Sigmoid colon (tissue), 6 donors: ENCODE measurements at regions not wholly inside any gene's neighbourhood (a gene's known extent, or its start where the extent isn't known, plus 50 kb on each side); places are given as distances from the start of the nearest gene placed in this dataset.
A peak's percentile ranks its signal among the peaks of the same experiment; 100 is the strongest.

ENCODE experiments used
- DNase-seq: peaks from one replicate; pipeline ENCODE4 v3.0.0-alpha.2; 2019
- H3K27ac ChIP-seq, 4 donors: fragments of 200-600 bp; sonication (generic); one replicate each; pipeline ENCODE4 v1.5.1; 2016 to 2019; ENCODE audit warnings: mild to moderate bottlenecking in 1 of 4
- H3K27me3 ChIP-seq, 3 donors: fragments of 200-600 bp; sonication (generic); one replicate each; pipeline ENCODE4 v1.5.1; 2019; ENCODE audit warnings: mild to moderate bottlenecking in 1 of 3
- H3K36me3 ChIP-seq, 4 donors: fragments of 200-600 bp; sonication (generic); one replicate each; pipeline ENCODE4 v1.5.1; 2016 to 2019
- H3K4me1 ChIP-seq, 4 donors: fragments of 200-600 bp; sonication (generic); one replicate each; pipeline ENCODE4 v1.5.1; 2017 to 2019
- H3K4me3 ChIP-seq, 4 donors: fragments of 200-600 bp; sonication (generic); one replicate each; pipeline ENCODE4 v1.5.1; 2017 to 2019; ENCODE audit warnings: mild to moderate bottlenecking in 2 of 4, moderate library complexity in 1 of 4
- H3K9me3 ChIP-seq, 4 donors: fragments of 200-600 bp in 3 of 4; sonication (generic) in 3 of 4; one replicate each; pipeline versions ENCODE4 v1.5.1 to v1.6.1; 2013 to 2019
- EP300 ChIP-seq, 4 donors: sonication (generic); formaldehyde crosslinking; IDR thresholded peaks; one replicate each; pipeline ENCODE4 v1.6.1; 2017; ENCODE audit warnings: antibody characterized with exemption in 4 of 4
- POLR2A ChIP-seq, 2 donors: fragments of 450-650 bp; IDR thresholded peaks; one replicate each; pipeline ENCODE4 v1.6.1; 2016; ENCODE audit warnings: antibody characterized with exemption in 2 of 2, mild to moderate bottlenecking in 2 of 2, moderate library complexity in 2 of 2
- POLR2AphosphoS5 ChIP-seq, 4 donors: sonication (generic); formaldehyde crosslinking; IDR thresholded peaks; one replicate each; pipeline ENCODE4 v1.6.1; 2017; ENCODE audit warnings: antibody characterized with exemption in 4 of 4
- WGBS, 2 donors: extraction: QIAGEN DNeasy Blood & Tissue Kit; methylation state at CpG; one replicate each; pipeline ENCODE4 v1.1.7; 2013; 5-methylcytosine and 5-hydroxymethylcytosine counted together
- intact Hi-C: fragments of 100-400 bp; cut with DNase I; formaldehyde crosslinking; loops from one replicate; pipeline ENCODE4 v1.15.1; 2023
- TF ChIP-seq, protein P1 (sequence below), 4 experiments: fragments of 450-650 bp in 3 of 4; fragments of 200-600 bp in 1 of 4; IDR thresholded peaks; one replicate each; pipeline ENCODE4 v1.5.1; 2016 to 2019; ENCODE audit warnings: antibody characterized with exemption in 4 of 4, mild to moderate bottlenecking in 3 of 4, moderate library complexity in 2 of 4
- donor health status: healthy with polysubstance abuse.
- donor health status: healthy.

DNA sequence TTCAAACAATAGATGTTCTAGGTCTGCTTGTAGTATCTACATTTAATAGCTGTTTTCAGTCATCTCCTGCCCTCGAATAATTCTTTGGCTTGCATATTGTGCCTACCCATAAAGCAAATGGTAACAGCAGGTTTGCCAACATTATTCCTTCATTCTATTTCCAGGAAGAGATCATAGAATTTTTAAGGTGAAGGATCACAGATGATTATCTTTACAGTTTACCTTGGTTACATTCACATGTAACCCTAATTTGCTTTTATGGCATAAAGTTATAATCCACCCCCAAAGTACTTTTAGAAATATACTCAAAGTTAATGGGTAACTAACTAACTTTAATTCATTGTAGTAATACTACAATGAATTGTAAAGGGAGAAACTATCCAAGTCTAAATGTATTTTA lies 315.5 kb downstream of the NSUN3 start:
- H3K27me3 ChIP-seq, result no peaks in the 10 kb centered on the region
- H3K36me3 ChIP-seq, result no peaks in the 10 kb centered on the region
- DNase-seq, result no peak
- H3K4me1 ChIP-seq, result peaks cover 0 to 6% (median 3%) of the 10 kb centered on the region in 4 donors
- 13 to 67% methylated on average over 1 of the region's 1 CpG for WGBS, 2 donors
- no peak overlapping the region for H3K4me3 ChIP-seq
- no peak overlapping the region for H3K27ac ChIP-seq
- TF ChIP-seq, protein P1, sequence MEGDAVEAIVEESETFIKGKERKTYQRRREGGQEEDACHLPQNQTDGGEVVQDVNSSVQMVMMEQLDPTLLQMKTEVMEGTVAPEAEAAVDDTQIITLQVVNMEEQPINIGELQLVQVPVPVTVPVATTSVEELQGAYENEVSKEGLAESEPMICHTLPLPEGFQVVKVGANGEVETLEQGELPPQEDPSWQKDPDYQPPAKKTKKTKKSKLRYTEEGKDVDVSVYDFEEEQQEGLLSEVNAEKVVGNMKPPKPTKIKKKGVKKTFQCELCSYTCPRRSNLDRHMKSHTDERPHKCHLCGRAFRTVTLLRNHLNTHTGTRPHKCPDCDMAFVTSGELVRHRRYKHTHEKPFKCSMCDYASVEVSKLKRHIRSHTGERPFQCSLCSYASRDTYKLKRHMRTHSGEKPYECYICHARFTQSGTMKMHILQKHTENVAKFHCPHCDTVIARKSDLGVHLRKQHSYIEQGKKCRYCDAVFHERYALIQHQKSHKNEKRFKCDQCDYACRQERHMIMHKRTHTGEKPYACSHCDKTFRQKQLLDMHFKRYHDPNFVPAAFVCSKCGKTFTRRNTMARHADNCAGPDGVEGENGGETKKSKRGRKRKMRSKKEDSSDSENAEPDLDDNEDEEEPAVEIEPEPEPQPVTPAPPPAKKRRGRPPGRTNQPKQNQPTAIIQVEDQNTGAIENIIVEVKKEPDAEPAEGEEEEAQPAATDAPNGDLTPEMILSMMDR (IDR thresholded peaks at IDR 0.05), result no peak
- no peak for TF ChIP-seq EP300 (IDR thresholded peaks at IDR 0.05)
- no peak for TF ChIP-seq POLR2AphosphoS5 (IDR thresholded peaks at IDR 0.05)
- no peak for TF ChIP-seq POLR2A (IDR thresholded peaks at IDR 0.05)
- H3K9me3 ChIP-seq, result no peaks in the 10 kb centered on the region
- intact Hi-C loops, result no loop called here

DNA sequence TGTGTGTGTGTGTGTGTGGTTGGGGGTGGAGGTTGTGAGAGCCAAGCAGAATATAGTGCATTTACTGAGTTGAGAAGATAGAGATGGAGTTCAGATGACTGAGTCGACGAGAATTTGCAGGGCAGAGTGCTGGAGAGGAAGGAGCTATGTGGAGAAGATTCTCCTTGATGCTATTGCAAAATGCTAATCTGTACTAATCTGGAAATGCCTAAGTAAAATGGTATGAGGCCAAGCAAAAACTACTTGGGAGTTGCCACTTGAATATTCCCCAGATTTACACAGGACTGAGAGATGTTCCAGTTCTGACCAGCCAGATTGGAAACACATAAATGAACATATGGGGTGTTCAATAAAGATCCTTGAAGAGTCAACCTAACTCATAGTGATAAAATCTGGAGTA lies 316.4 kb downstream of the NSUN3 start:
- intact Hi-C loops, result no loop called here
- no peak for DNase-seq
- TF ChIP-seq EP300 (IDR thresholded peaks at IDR 0.05), result no peak
- no peak for TF ChIP-seq POLR2AphosphoS5 (IDR thresholded peaks at IDR 0.05)
- TF ChIP-seq, protein P1 (IDR thresholded peaks at IDR 0.05), result no peak
- TF ChIP-seq POLR2A (IDR thresholded peaks at IDR 0.05), result no peak
- WGBS, 2 donors, result 93 to 96% methylated on average over 2 of the region's 2 CpGs
- Histone ChIP-seq H3K27me3 (no peaks in the 10 kb centered on the region), H3K4me3 (no peak overlapping the region), H3K27ac (no peak overlapping the region), H3K4me1 (no peaks in the 10 kb centered on the region), H3K36me3 (no peaks in the 10 kb centered on the region), H3K9me3 (no peaks in the 10 kb centered on the region)

DNA sequence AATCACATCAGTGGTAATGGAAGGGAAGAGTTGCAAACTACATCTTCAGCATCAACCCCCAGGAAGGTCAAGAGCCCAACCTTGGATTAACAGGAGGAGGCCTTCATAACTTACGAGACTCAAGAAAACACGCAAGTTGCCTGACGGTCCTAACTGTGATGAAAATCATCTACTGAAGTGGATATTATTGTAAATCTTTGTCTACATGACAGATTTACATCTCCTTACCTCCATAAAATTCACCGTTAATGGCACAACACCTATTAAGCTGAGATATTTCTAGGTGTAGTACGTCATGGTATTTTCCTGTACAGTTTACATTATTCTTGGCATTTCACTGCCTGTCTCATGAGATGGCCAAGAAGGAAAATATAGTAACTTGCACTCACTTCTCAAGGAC lies 332.0 kb downstream of the NSUN3 start:
- peak; percentile 29 to 68 (median 50) for TF ChIP-seq POLR2AphosphoS5 (IDR thresholded peaks at IDR 0.05)
- no peak for TF ChIP-seq POLR2A (IDR thresholded peaks at IDR 0.05)
- TF ChIP-seq EP300 (IDR thresholded peaks at IDR 0.05), result peak in 3 of 4 donors; percentile 8 to 58 (median 9)
- TF ChIP-seq, protein P1 (IDR thresholded peaks at IDR 0.05), result no peak
- no peaks in the 10 kb centered on the region for H3K27me3 ChIP-seq
- intact Hi-C loops, result no loop called here

GRCh38 chr3:94395851-94396250 lies 333.0 kb downstream of the NSUN3 start:
- H3K4me1 ChIP-seq, result peaks cover 0 to 28% (median 21%) of the 10 kb centered on the region in 4 donors
- no peaks in the 10 kb centered on the region for H3K36me3 ChIP-seq
- TF ChIP-seq EP300 (IDR thresholded peaks at IDR 0.05) (no peak), POLR2AphosphoS5 (IDR thresholded peaks at IDR 0.05) (no peak), POLR2A (IDR thresholded peaks at IDR 0.05) (no peak)
- TF ChIP-seq, protein P1 (IDR thresholded peaks at IDR 0.05), result no peak
- intact Hi-C loops, result no loop called here
- no peak overlapping the region for H3K4me3 ChIP-seq
- no peaks in the 10 kb centered on the region for H3K27me3 ChIP-seq
- no peaks in the 10 kb centered on the region for H3K9me3 ChIP-seq
- H3K27ac ChIP-seq, result peak overlapping the region in 3 of 4 donors; percentile 34 to 57 (median 48)
- DNase-seq, result no peak

More for the DNA sequence above, 332.0 kb downstream of the NSUN3 start:
- Histone ChIP-seq H3K4me1 (peaks cover 0 to 28% (median 21%) of the 10 kb centered on the region in 4 donors), H3K9me3 (no peaks in the 10 kb centered on the region), H3K4me3 (no peak overlapping the region), H3K27ac (peak overlapping the region in 3 of 4 donors; percentile 34 to 57 (median 48)), H3K36me3 (no peaks in the 10 kb centered on the region)
- 83 to 85% methylated on average over 5 of the region's 5 CpGs for WGBS, 2 donors
- DNase-seq, result no peak

- intact Hi-C loops, result no loop called here
- Histone ChIP-seq H3K27me3 (no peaks in the 10 kb centered on the region), H3K4me1 (peaks cover 0 to 26% (median 20%) of the 10 kb centered on the region in 4 donors), H3K36me3 (no peaks in the 10 kb centered on the region), H3K9me3 (no peaks in the 10 kb centered on the region), H3K27ac (no peak overlapping the region), H3K4me3 (no peak overlapping the region)
- TF ChIP-seq EP300 (IDR thresholded peaks at IDR 0.05), result no peak
- TF ChIP-seq, protein P1 (IDR thresholded peaks at IDR 0.05), result no peak
- no peak for TF ChIP-seq POLR2A (IDR thresholded peaks at IDR 0.05)
- TF ChIP-seq POLR2AphosphoS5 (IDR thresholded peaks at IDR 0.05), result no peak
- WGBS, 2 donors, result 86 to 89% methylated on average over 1 of the region's 1 CpG
- no peak for DNase-seq
These were observed 335.2 kb downstream of the NSUN3 start for GRCh38 chr3:94398036-94398435.
